CD4-positive, alpha-beta T cell (primary cell): ENCODE measurements at regions not wholly inside any gene's neighbourhood (a gene's known extent, or its start where the extent isn't known, plus 50 kb on each side); places are given as distances from the start of the nearest gene placed in this dataset.

Source experiments
- ATAC-seq: fragments of 200-7000 bp; cut with Tn5 transposase; one replicate; pipeline ENCODE4 v1.10.0; 2022; ENCODE audit warnings: mild to moderate bottlenecking; ENCODE audit not compliant: poor library complexity
- CTCF ChIA-PET: fragments of 350-600 bp; sonication (Branson Sonifier 250); formaldehyde crosslinking; loops from one replicate; lab custom pipeline; 2021; ENCODE audit warnings: antibody characterized with exemption, inconsistent platforms; lab: Charles Lee
- POLR2A ChIA-PET: fragments of 350-600 bp; sonication (Branson Sonifier 250); formaldehyde crosslinking; loops from one replicate; lab custom pipeline; 2021; ENCODE audit warnings: antibody characterized with exemption, inconsistent platforms; lab: Charles Lee
- DNase-seq, 14 experiments: peaks; one replicate each; pipeline ENCODE4 v3.0.0-alpha.2; 2013 to 2020; ENCODE audit warnings: mixed read lengths in 2 of 14
- H3K27ac ChIP-seq, 2 donors: one replicate each; pipeline versions ENCODE4 v1.5.1 to v1.7.0; 2013; ENCODE audit warnings: low read length in 2 of 2, low read depth in 1 of 2, mild to moderate bottlenecking in 1 of 2
- H3K27me3 ChIP-seq, 2 experiments: 1 replicate in 1 of 2; 2 replicates in 1 of 2; pipeline versions ENCODE4 v1.6.1 to v1.7.0; 2013; ENCODE audit warnings: low read length in 2 of 2, control low read depth in 1 of 2, mild to moderate bottlenecking in 1 of 2, moderate library complexity in 1 of 2; ENCODE audit not compliant: insufficient read depth in 2 of 2, control insufficient read depth in 1 of 2
- H3K36me3 ChIP-seq: one replicate; pipeline ENCODE4 v1.6.1; 2013; ENCODE audit warnings: low read length, control low read depth; ENCODE audit not compliant: insufficient read depth
- H3K4me1 ChIP-seq: one replicate; pipeline ENCODE4 v1.6.1; 2013; ENCODE audit warnings: low read length, control low read depth; ENCODE audit not compliant: insufficient read depth
- H3K4me3 ChIP-seq: one replicate; pipeline ENCODE4 v1.5.1; 2013; ENCODE audit warnings: mild to moderate bottlenecking, low read length, moderate library complexity
- H3K9me3 ChIP-seq, 2 experiments: 1 replicate in 1 of 2; 2 replicates in 1 of 2; pipeline versions ENCODE4 v1.6.1 to v1.7.0; 2013; ENCODE audit warnings: low read length in 2 of 2, mild to moderate bottlenecking in 2 of 2, control low read depth in 1 of 2, moderate library complexity in 1 of 2; ENCODE audit not compliant: control insufficient read depth in 1 of 2, insufficient read depth in 1 of 2
- H3K27ac Mint-ChIP-seq: one replicate; pipeline ENCODE4 v1.8.0; 2020; ENCODE audit warnings: mixed read lengths
- H3K27me3 Mint-ChIP-seq: one replicate; pipeline ENCODE4 v1.8.0; 2021; ENCODE audit warnings: mixed read lengths
- H3K36me3 Mint-ChIP-seq: one replicate; pipeline ENCODE4 v1.8.0; 2021; ENCODE audit warnings: low read depth, mixed read lengths
- H3K4me1 Mint-ChIP-seq: one replicate; pipeline ENCODE4 v1.8.0; 2021; ENCODE audit warnings: low read depth, mixed read lengths
- H3K4me3 Mint-ChIP-seq: one replicate; pipeline ENCODE4 v1.8.0; 2020; ENCODE audit warnings: mild to moderate bottlenecking, mixed read lengths
- H3K9me3 Mint-ChIP-seq: one replicate; pipeline ENCODE4 v1.8.0; 2020; ENCODE audit warnings: mixed read lengths
- intact Hi-C, 2 experiments: fragments of 100-400 bp; cut with DNase I in 1 of 2; cut with micrococcal nuclease in 1 of 2; formaldehyde crosslinking; loops; one replicate each; pipeline versions ENCODE4 v1.15.1 to v1.9.0; 2023 to 2025; cut with DNase I, micrococcal nuclease
- TF ChIP-seq, protein P1 (sequence below): fragments of 200-600 bp; IDR thresholded peaks from one replicate; pipeline ENCODE4 v1.8.0; 2022; ENCODE audit warnings: antibody characterized with exemption, mild to moderate bottlenecking

DNA sequence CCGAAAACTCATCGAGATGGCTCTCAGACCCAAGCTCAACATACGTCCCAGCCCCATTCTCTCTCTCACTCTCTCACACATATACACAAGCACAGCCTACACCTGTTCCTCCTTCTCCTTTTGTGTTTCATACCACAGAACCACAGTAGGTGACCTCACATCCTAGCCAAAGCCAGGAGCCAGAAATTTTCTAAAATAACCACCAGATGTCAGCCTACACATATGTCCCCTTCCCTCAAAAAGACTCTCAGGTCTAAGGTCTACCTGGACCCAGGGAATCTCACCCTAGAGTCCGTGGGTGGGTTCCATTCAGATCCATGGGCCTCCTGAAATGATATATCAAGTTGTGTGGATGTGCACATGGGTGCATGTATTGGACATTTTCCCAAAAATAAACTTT is 104.2 kb upstream of the IPO5 start:
- intact Hi-C loops = no loop called here
- H3K27me3 Mint-ChIP-seq = peaks cover 37% of the 10 kb centered on the region
- Histone ChIP-seq H3K36me3 (no peaks in the 10 kb centered on the region), H3K4me3 (no peak overlapping the region), H3K4me1 (no peaks in the 10 kb centered on the region), H3K27ac (no peak overlapping the region), H3K27me3 (peaks cover 5 to 12% of the 10 kb centered on the region in 2 experiments), H3K9me3 (no peaks in the 10 kb centered on the region)
- CTCF ChIA-PET = no interaction called here
- H3K4me1 Mint-ChIP-seq = no peaks in the 10 kb centered on the region
- H3K36me3 Mint-ChIP-seq = no peaks in the 10 kb centered on the region
- H3K4me3 Mint-ChIP-seq = no peak overlapping the region
- POLR2A ChIA-PET = no interaction called here
- H3K27ac Mint-ChIP-seq = no peak overlapping the region
- H3K9me3 Mint-ChIP-seq = no peaks in the 10 kb centered on the region
- ATAC-seq (no peak), DNase-seq (peak in 2 of 14 experiments; percentile 8)
- TF ChIP-seq, protein P1, sequence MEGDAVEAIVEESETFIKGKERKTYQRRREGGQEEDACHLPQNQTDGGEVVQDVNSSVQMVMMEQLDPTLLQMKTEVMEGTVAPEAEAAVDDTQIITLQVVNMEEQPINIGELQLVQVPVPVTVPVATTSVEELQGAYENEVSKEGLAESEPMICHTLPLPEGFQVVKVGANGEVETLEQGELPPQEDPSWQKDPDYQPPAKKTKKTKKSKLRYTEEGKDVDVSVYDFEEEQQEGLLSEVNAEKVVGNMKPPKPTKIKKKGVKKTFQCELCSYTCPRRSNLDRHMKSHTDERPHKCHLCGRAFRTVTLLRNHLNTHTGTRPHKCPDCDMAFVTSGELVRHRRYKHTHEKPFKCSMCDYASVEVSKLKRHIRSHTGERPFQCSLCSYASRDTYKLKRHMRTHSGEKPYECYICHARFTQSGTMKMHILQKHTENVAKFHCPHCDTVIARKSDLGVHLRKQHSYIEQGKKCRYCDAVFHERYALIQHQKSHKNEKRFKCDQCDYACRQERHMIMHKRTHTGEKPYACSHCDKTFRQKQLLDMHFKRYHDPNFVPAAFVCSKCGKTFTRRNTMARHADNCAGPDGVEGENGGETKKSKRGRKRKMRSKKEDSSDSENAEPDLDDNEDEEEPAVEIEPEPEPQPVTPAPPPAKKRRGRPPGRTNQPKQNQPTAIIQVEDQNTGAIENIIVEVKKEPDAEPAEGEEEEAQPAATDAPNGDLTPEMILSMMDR = no peak

DNA sequence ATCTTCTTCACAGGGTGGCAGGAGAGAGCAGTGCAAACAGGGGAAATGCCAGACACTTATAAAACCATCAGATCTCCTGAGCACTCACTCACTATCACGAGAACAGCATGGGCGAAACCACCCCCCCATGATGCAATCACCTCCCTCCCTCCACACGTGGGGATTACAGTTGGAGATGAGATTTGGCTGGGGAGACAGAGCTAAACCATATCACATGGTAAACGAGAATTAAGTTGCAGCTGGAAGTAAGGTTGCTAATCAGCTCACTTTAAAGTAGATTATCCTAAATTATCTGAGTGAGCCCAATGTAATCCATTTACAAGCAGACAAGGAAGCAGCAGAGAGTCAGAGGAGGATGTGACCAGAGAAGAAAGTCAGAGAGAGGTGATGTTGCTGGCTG is 102.2 kb upstream of the IPO5 start:
- H3K4me3 ChIP-seq = no peak overlapping the region
- H3K36me3 ChIP-seq = no peaks in the 10 kb centered on the region
- Mint-ChIP-seq H3K27me3 (peaks cover 41% of the 10 kb centered on the region), H3K27ac (no peak overlapping the region), H3K4me3 (no peak overlapping the region), H3K36me3 (no peaks in the 10 kb centered on the region), H3K9me3 (no peaks in the 10 kb centered on the region), H3K4me1 (no peaks in the 10 kb centered on the region)
- no peak overlapping the region for H3K27ac ChIP-seq
- H3K27me3 ChIP-seq = peaks cover 5 to 12% of the 10 kb centered on the region in 2 experiments
- TF ChIP-seq, protein P1 = no peak
- ChIA-PET POLR2A (no interaction called here), CTCF (no interaction called here)
- no peaks in the 10 kb centered on the region for H3K9me3 ChIP-seq
- intact Hi-C loops = no loop called here
- H3K4me1 ChIP-seq = no peaks in the 10 kb centered on the region
- DNase-seq (no peak), ATAC-seq (no peak)

DNA sequence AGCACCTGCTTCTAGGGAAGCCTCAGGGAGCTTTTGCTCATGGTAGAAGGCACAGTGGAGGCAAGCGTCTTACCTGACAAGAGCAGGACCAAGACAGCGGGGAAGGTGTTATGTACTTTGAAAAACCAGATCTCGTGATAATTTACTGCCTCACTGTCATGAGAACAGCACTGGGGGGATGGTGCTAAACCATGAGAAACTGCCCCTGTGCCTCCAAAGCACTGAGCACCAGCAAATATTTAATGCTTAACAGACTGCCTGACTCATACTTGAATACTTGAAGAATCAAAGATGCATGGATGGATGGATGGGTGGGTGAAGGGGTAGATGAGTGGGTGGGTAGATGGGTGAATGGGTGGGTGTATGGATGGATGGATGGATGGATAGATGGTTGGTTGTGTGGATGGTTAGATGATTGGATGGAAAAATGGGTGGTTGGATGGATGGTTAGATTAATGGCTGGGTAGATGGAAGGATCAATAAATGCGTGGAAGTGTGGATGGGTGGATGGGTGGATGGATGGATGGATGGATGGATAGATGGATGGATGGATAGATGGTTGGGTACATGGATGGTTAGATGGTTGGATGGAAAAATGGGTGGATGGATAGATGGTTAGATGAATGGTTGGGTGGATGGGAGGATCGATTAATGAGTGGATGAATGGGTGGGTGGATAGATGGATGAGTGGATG is 101.1 kb upstream of the IPO5 start:
- Histone ChIP-seq H3K9me3 (no peaks in the 10 kb centered on the region), H3K4me1 (no peaks in the 10 kb centered on the region), H3K27me3 (peaks cover 5 to 12% of the 10 kb centered on the region in 2 experiments), H3K4me3 (no peak overlapping the region), H3K36me3 (no peaks in the 10 kb centered on the region), H3K27ac (no peak overlapping the region)
- ATAC-seq (no peak), DNase-seq (no peak)
- Mint-ChIP-seq H3K36me3 (no peaks in the 10 kb centered on the region), H3K27me3 (peaks cover 39% of the 10 kb centered on the region), H3K4me3 (no peak overlapping the region), H3K4me1 (no peaks in the 10 kb centered on the region), H3K27ac (no peak overlapping the region), H3K9me3 (no peaks in the 10 kb centered on the region)
- ChIA-PET POLR2A (no interaction called here), CTCF (no interaction called here)
- intact Hi-C loops = no loop called here
- TF ChIP-seq, protein P1 = no peak
